Activated CD4-positive, alpha-beta T cell treated with anti-CD3 and anti-CD28 coated beads, Interleukin-2, amount 50 U/mL, for 48 hours (primary cell): ENCODE measurements at regions not wholly inside any gene's neighbourhood (a gene's known extent, or its start where the extent isn't known, plus 50 kb on each side); places are given as distances from the start of the nearest gene placed in this dataset.

Experiments
- DNase-seq, 2 experiments: peaks; one replicate each; pipeline ENCODE4 v3.0.0-alpha.2; 2020

DNA sequence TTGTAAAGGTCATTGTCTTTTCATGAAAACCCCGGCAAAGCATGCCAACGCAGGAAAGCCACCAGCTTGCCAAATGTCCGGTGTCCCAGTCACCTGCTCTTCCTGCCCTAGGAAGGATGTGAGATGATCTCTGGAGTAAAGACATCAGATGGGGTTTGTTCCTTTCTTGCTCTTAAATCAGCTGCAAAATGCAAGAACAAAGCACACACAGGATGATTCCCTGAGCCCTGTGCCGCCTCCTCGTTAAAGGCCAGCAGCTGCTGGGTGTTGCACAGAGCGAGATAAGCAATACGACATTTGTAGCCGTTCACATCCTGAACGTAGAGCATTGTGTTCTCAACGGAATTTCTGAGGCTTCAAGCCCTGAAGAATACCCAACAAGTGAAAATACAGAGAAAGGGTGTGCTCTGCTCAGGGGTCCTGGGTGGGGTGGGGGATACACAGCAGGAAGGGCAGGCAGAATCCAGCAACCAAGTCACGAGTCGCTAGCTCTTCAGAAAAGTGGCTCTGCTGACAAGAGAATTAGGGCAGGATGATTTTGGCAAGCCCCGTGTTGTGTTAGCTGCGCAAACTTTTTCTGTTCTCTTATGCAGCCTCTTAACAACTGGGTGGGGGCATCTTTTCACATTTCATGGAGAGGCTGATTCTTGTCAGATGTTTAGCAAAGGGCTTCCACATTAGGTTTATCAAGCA is 229.2 kb upstream of the MAP3K1 start:
- no peak for DNase-seq

GRCh38 chr5:56585461-56585860 is 229.9 kb upstream of the MAP3K1 start:
- DNase-seq = no peak

DNA sequence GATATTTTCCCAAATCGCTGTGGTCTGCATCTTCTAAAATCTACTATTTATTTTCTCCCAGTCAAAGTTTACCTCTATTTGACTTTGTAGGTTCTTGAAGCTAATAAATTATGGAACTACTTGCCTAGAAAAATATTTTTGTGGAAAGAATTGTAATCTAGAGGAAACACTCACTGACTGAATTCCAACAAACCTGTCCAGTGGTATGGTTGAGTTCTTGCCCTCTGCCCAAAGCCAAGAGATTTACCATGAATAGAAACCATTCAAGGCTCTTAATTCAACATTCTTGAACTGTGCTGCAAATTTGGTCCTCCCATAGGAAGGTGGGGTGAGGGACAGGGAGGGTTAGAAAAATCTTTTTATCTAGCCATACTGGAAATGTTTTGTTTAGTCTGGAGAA is 233.9 kb upstream of the MAP3K1 start:
- no peak for DNase-seq

DNA sequence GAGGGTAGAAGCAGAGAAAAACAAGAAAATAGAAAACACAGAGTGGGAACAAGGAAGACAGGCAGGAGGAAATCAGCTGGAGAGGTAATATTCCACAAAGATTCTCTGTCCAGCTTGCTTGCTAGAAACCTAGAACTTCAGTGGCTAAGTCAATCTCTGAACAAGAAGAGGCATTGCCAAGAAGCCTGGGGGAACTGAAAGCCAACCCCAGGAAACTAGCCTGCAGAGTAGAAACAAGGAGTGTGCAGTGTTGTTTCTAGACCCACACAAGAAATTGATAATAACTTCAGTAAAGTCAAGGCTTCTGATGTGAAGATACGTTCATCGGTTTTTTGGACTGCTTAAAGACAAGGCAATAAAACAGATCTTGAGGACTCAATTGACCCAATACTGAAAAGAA is 234.5 kb upstream of the MAP3K1 start:
- DNase-seq = no peak

- DNase-seq = no peak
These were observed 239.5 kb upstream of the MAP3K1 start for GRCh38 chr5:56575821-56576220.

- no peak for DNase-seq
These were observed 240.6 kb upstream of the MAP3K1 start for GRCh38 chr5:56574778-56575177.

- DNase-seq = no peak
These were observed 245.8 kb upstream of the MAP3K1 start for GRCh38 chr5:56569566-56569965.

GRCh38 chr5:56569076-56569475 is 246.3 kb upstream of the MAP3K1 start:
- DNase-seq = no peak

- DNase-seq = no peak
These were observed 248.1 kb upstream of the MAP3K1 start for GRCh38 chr5:56567278-56567677.

GRCh38 chr5:56566374-56567249 is 248.7 kb upstream of the MAP3K1 start:
- no peak for DNase-seq

- DNase-seq = no peak
These were observed 249.7 kb upstream of the MAP3K1 start for GRCh38 chr5:56565644-56566043.

GRCh38 chr5:56565283-56565615 is 250.1 kb upstream of the MAP3K1 start:
- DNase-seq = no peak

DNA sequence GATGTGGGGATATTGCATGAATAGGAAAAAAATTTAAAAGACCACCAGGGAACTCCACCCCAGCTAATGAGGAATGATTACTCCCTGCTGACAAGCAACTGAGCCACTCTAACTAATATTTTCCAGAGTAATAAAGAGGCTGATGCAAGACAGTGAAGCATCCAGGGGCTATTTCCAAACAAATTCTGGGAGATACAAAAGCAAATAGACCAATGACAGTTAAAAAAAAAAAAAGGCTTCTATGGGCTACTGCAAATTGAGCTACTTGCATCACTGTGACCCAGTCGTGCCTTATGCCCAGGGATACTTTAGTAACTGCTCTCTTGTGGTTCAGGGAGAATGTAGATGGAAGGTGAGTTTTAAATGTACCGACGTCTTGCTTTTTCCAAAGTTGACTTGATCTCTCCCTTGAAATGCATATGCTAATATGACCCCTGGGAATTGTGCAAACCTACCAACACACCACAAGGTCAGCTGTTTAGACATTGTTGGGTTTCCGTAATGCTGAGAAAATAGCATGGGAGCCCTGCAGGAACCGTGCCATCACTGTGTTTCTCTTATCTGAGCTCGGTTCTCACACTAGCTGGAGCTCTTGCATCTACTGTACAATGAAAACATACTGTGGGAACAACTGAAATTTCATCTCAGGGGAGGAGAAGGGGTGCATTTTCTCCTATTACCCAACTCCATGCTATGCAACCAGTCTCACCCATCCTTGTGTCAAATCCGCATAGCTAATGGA is 250.6 kb upstream of the MAP3K1 start:
- DNase-seq = no peak

DNA sequence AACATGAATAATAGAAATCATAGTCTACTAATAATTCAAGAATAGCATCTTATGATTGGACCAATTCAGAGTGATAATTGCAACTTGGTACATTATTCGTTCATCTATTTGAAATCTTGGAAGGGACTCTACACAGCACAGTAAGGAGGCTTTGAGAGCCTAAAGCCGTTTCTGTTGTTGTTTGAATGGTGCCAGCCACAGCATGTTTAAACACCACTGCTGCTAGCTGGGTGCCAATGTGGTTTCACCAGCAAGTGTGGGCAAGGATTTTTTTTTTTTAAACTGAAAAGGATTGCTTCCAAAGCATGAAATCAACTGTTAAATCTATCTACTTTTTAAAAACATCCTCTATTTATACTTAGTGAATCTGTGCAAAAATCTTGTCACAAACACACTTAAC is 253.9 kb upstream of the MAP3K1 start:
- DNase-seq = no peak

- no peak for DNase-seq
These were observed 257.1 kb upstream of the MAP3K1 start for GRCh38 chr5:56558131-56558745.

DNA sequence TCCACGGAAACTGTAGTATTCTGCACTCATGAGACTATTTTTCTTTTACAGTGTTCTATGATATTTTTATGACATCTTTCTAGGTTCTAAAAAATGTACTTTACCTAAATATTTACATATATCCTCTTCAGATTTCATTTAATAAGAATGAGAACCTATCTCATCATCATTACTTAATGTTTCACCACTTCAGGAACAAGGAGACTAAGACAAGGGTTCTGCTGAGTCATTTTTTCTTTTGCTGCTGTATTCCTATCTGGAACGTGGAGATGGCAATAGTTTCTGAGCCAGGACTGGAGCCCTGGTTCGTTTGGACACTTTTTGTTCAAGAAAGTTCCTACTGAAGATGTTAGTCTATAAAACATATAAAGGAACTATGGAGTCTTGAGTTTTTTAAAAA is 258.2 kb upstream of the MAP3K1 start:
- no peak for DNase-seq

DNA sequence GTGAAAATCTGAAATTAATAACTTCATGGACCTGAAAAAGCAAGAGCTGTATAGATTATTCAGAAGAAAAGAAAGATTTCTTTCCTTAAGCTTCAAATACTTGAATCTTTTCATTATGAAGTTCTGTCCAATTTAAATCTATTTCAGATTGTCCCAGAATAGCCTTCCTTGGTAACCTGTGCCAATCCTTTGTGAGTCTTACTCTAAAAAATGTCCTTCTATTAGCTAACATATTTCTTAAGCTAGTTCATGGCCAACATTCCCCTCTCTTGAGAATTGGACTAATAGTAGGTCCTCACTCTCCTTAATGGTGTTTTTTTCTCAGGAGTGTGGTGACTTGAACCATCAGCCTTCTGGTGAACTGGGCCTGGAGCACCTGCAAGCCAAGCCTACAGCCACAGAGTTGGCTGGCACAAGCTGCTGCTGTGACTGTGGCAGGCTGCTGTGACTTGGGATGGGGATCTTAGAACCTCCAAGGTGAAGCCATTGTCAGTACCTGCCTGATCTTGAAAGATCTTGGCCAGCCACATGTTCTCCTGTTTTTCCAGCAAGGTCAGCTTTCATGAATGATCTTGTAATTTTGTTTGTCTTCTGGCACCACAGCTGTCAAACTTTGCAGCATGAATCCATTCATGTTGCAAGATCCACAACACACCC is 262.6 kb upstream of the MAP3K1 start:
- DNase-seq = no peak

DNA sequence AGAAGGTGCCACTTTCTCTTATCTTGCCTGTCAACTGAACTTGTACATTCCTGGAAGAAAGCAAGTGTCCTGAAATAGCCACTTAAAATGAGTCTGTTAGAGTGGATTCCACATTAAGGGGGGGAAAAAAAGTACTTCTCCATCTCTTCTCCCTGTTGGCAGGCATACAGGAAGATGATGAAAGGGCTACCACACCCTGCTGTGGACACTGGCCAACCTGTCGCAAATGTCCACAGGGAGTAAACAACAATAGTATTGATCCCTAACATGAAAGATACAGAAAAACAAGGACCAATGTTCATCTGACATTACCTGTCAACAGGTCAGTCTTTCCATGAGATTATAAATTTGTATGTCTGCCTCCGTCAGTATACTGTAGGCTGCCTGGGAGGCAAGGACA is 265.1 kb upstream of the MAP3K1 start:
- no peak for DNase-seq

- DNase-seq = no peak
These were observed 266.1 kb upstream of the MAP3K1 start for GRCh38 chr5:56549096-56549886.

DNA sequence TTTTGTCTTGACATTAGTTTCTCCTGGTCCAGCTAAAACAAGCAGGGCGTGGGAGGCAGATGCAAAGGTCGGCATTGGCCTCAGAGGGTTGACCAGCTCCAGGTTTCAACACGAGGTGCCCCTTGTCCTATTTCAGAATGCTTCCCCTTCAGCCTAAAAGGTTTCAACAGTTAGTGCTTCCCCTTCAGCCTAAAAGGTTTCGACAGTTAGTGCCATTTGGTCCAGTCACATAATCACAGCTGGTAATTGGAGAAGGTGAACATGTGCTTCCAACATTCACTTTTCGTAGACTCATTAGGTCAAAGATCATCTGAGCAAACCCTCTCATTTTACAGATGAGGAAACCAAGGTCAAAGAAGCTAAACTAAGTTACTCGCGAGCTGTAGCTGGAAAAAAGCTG is 270.3 kb upstream of the MAP3K1 start:
- DNase-seq = no peak

- no peak for DNase-seq
These were observed 271.6 kb upstream of the MAP3K1 start for GRCh38 chr5:56543441-56544388.
